ENCODE measurements at regions not wholly inside any gene's neighbourhood (a gene's known extent, or its start where the extent isn't known, plus 50 kb on each side); places are given as distances from the start of the nearest gene placed in this dataset.

- Histone ChIP-seq H4K5ac (ENCODE audit: insufficient read length, low read depth, low read length) (no peak overlapping the region), H2BK20ac (ENCODE audit: low read length) (no peak overlapping the region), H4K8ac (ENCODE audit: extremely low read depth, insufficient read depth, low read length) (no peak overlapping the region), H3K9me3 (ENCODE audit: insufficient read depth in 2 of 2, low read depth in 1 of 2, low read length in 1 of 2) (0 out of 4 replicates have a peak, but pooled peaks cover 0 to 7% of the 10 kb centered on the region in 2 experiments), H3K79me2 (ENCODE audit: control insufficient read depth in 1 of 2, insufficient read depth in 2 of 2, low read length in 2 of 2) (no peaks in the 10 kb centered on the region), H2BK120ac (replicated peaks; ENCODE audit: low read depth, low read length) (no peak overlapping the region), H3K23me2 (ENCODE audit: low read depth, low read length) (no peaks in the 10 kb centered on the region), H2AK5ac (ENCODE audit: low read depth, low read length) (no peak overlapping the region), H3K4me1 (replicated peaks in 1 of 4; ENCODE audit: control insufficient read depth in 3 of 4, insufficient read depth in 4 of 4, low read length in 3 of 4) (no peaks in the 10 kb centered on the region), H2BK15ac (ENCODE audit: low read length) (no peak overlapping the region), H2BK12ac (ENCODE audit: low read depth, low read length) (no peak overlapping the region), H3K4ac (replicated peaks; ENCODE audit: insufficient read length, low read depth, low read length) (no peak overlapping the region), H4K91ac (replicated peaks; ENCODE audit: insufficient read length, low read length) (no peak overlapping the region), H2AFZ (ENCODE audit: low read length) (no peak overlapping the region), H3K27ac (ENCODE audit: low read depth, low read length) (no peak overlapping the region), H3K23ac (ENCODE audit: insufficient read length) (no peak overlapping the region), H3K79me1 (ENCODE audit: low read depth, low read length) (no peaks in the 10 kb centered on the region), H3K56ac (replicated peaks; ENCODE audit: insufficient read length, low read depth, low read length) (no peak overlapping the region), H3K36me3 (ENCODE audit: control insufficient read depth in 2 of 4, insufficient read depth in 4 of 4, low read length in 3 of 4) (no peaks in the 10 kb centered on the region), H3K14ac (ENCODE audit: insufficient read length) (no peak overlapping the region), H2BK5ac (ENCODE audit: low read depth, low read length) (no peak overlapping the region), H3K9ac (replicated peaks in 1 of 4; ENCODE audit: extremely low read depth in 1 of 4, low read depth in 3 of 4, low read length in 3 of 4) (no peak overlapping the region), H3K4me2 (ENCODE audit: insufficient read depth in 1 of 2, low read depth in 2 of 2, low read length in 2 of 2) (no peak overlapping the region), H3K27me3 (replicated peaks in 1 of 4; ENCODE audit: control insufficient read depth in 3 of 4, extremely low read depth in 1 of 4, insufficient read depth in 3 of 4, low read length in 3 of 4) (no peaks in the 10 kb centered on the region), H4K20me1 (replicated peaks in 1 of 2; ENCODE audit: control insufficient read depth in 1 of 2, insufficient read depth in 2 of 2, low read length in 2 of 2) (no peaks in the 10 kb centered on the region), H3K4me3 (ENCODE audit: extremely low read depth in 1 of 4, insufficient read depth in 2 of 4, low read depth in 3 of 4, low read length in 4 of 4) (no peak overlapping the region), H3K18ac (ENCODE audit: extremely low read depth, low read length) (no peak overlapping the region)
- ChIA-PET CTCF (ENCODE audit: partially characterized antibody) (no interaction called here), POLR2A (ENCODE audit: partially characterized antibody) (no interaction called here)
- no peak for DNase-seq (ENCODE audit: low read depth in 1 of 2, low spot score in 2 of 2)
- no peak for FAIRE-seq
- TF ChIP-seq MAX (IDR thresholded peaks at IDR 0.05): no peak
- no peak for TF ChIP-seq YY1 (IDR thresholded peaks at IDR 0.05; ENCODE audit: low read depth, low read length)
- no peak for TF ChIP-seq CHD2 (IDR thresholded peaks at IDR 0.05; ENCODE audit: low read length)
- TF ChIP-seq TAF7 (optimal IDR thresholded peaks at IDR 0.05; ENCODE audit: borderline replicate concordance, low read depth, low read length): no peak
- TF ChIP-seq CREB1 (IDR thresholded peaks at IDR 0.05): no peak
- no peak for TF ChIP-seq ATF3 (IDR thresholded peaks at IDR 0.05; ENCODE audit: insufficient read depth, low read depth, low read length)
- TF ChIP-seq E2F6 (IDR thresholded peaks at IDR 0.05): no peak
- no peak for TF ChIP-seq PHF8 (conservative IDR thresholded peaks at IDR 0.05; ENCODE audit: low read depth, low read length)
- no peak for TF ChIP-seq NRF1 (IDR thresholded peaks at IDR 0.05; ENCODE audit: low read depth, low read length)
- no peak for TF ChIP-seq CTCF (IDR thresholded peaks at IDR 0.05; ENCODE audit: control extremely low read depth in 1 of 3, insufficient read depth in 1 of 3, low read depth in 1 of 3, low read length in 3 of 3)
- TF ChIP-seq HDAC6 (IDR thresholded peaks at IDR 0.05; ENCODE audit: low read depth, low read length): no peak
- TF ChIP-seq RBBP5 (IDR thresholded peaks at IDR 0.05; ENCODE audit: borderline replicate concordance, low read depth, low read length): no peak
- no peak for TF ChIP-seq POLR2A (IDR thresholded peaks at IDR 0.05; ENCODE audit: control extremely low read depth in 1 of 2, low read depth in 2 of 2, low read length in 2 of 2)
Measured at GRCh38 chr11:86724137-86724536, 51.7 kb upstream of the ME3 start.
